UCSD-AML1 (cell line): ENCODE measurements at regions not wholly inside any gene's neighbourhood (a gene's known extent, or its start where the extent isn't known, plus 50 kb on each side); places are given as distances from the start of the nearest gene placed in this dataset.

Experiments
- DNase-seq: peaks from one replicate; lab custom pipeline; 2025; ENCODE audit not compliant: unreplicated experiment; lab: John Stamatoyannopoulos, UW

- DNase-seq: no peak
These were observed 365.3 kb downstream of the RNF144B start for GRCh38 chr6:18752278-18753068.

GRCh38 chr6:18753076-18753475 lies 365.9 kb downstream of the RNF144B start:
- DNase-seq: no peak

- DNase-seq: no peak
These were observed 375.9 kb downstream of the RNF144B start for GRCh38 chr6:18763086-18763485.

GRCh38 chr6:18784794-18785193 lies 397.6 kb downstream of the RNF144B start:
- no peak for DNase-seq

GRCh38 chr6:18785810-18786490 lies 398.8 kb downstream of the RNF144B start:
- no peak for DNase-seq

GRCh38 chr6:18792866-18793265 lies 405.7 kb downstream of the RNF144B start:
- no peak for DNase-seq

GRCh38 chr6:18795726-18796125 lies 408.6 kb downstream of the RNF144B start:
- no peak for DNase-seq

GRCh38 chr6:18820725-18821124 lies 433.6 kb downstream of the RNF144B start:
- no peak for DNase-seq

- DNase-seq: peak; percentile 40
These were observed 436.7 kb downstream of the RNF144B start for GRCh38 chr6:18823782-18824386.

- DNase-seq: no peak
These were observed 442.2 kb downstream of the RNF144B start for GRCh38 chr6:18829272-18829870.

- DNase-seq: no peak
These were observed 448.8 kb downstream of the RNF144B start for GRCh38 chr6:18835976-18836375.

- no peak for DNase-seq
These were observed 449.9 kb downstream of the RNF144B start for GRCh38 chr6:18837013-18837412.

GRCh38 chr6:18842534-18842933 lies 455.4 kb downstream of the RNF144B start:
- no peak for DNase-seq

GRCh38 chr6:18845896-18846295 lies 458.7 kb downstream of the RNF144B start:
- DNase-seq: no peak

GRCh38 chr6:18846327-18846726 lies 459.2 kb downstream of the RNF144B start:
- no peak for DNase-seq

GRCh38 chr6:18861204-18861603 lies 474.1 kb downstream of the RNF144B start:
- no peak for DNase-seq

GRCh38 chr6:18883268-18883667 lies 496.1 kb downstream of the RNF144B start:
- DNase-seq: no peak

- no peak for DNase-seq
These were observed 496.7 kb downstream of the RNF144B start for GRCh38 chr6:18883851-18884250.

GRCh38 chr6:18893540-18894269 lies 506.6 kb downstream of the RNF144B start:
- DNase-seq: no peak

- no peak for DNase-seq
These were observed 510.2 kb downstream of the RNF144B start for GRCh38 chr6:18897350-18897749.

GRCh38 chr6:18904681-18905080 lies 517.5 kb downstream of the RNF144B start:
- no peak for DNase-seq
